Spleen (tissue), 7 donors: ENCODE measurements at regions not wholly inside any gene's neighbourhood (a gene's known extent, or its start where the extent isn't known, plus 50 kb on each side); places are given as distances from the start of the nearest gene placed in this dataset.

Experiments used
- CTCF ChIP-seq, 11 experiments: fragments of 200-600 bp in 7 of 11; fragments of 450-650 bp in 4 of 11; sonication (generic) in 4 of 11; IDR thresholded peaks in 8 of 11; conservative IDR thresholded peaks in 3 of 11; 1 replicate in 7 of 11; 2 replicates in 4 of 11; pipeline versions ENCODE4 v1.4.0 to v1.8.0; 2016 to 2021; ENCODE audit warnings: antibody characterized with exemption in 11 of 11, inconsistent platforms in 4 of 11, mild to moderate bottlenecking in 1 of 11
- POLR2A ChIP-seq, 3 donors: fragments of 450-650 bp; IDR thresholded peaks; one replicate each; pipeline ENCODE4 v1.5.1; 2017; ENCODE audit warnings: antibody characterized with exemption in 3 of 3, mild to moderate bottlenecking in 1 of 3
- POLR2AphosphoS5 ChIP-seq, 3 donors: sonication (generic); formaldehyde crosslinking; IDR thresholded peaks; one replicate each; pipeline ENCODE4 v1.5.1; 2017; ENCODE audit warnings: antibody characterized with exemption in 3 of 3
- donor health status: DM: no; HTN: no; CAD: no; lungs with moderate emphysema.
- donor health status: DM: no; HTN: no; CAD: no.
- donor health status: DM: no; HTN: no; CAD: no.

- TF ChIP-seq CTCF (IDR thresholded peaks at IDR 0.05 in 8 of 11, conservative IDR thresholded peaks at IDR 0.05 in 3 of 11) (no peak), POLR2AphosphoS5 (IDR thresholded peaks at IDR 0.05) (no peak), POLR2A (IDR thresholded peaks at IDR 0.05) (no peak)
Measured at GRCh38 chr13:65964672-65965071, 1265.5 kb downstream of the PCDH9 start.
